Adrenal gland (tissue), 9 donors: ENCODE measurements at regions not wholly inside any gene's neighbourhood (a gene's known extent, or its start where the extent isn't known, plus 50 kb on each side); places are given as distances from the start of the nearest gene placed in this dataset.

ENCODE experiments used
- DNase-seq, 7 donors: peaks; one replicate each; pipeline ENCODE4 v3.0.0-alpha.2; 2019 to 2020
- H3K27ac ChIP-seq, 5 donors: fragments of 200-600 bp; sonication (generic) in 4 of 5; 1 replicate in 3 of 5; 2 replicates in 2 of 5; pipeline versions ENCODE4 v1.5.1 to v1.8.0; 2016 to 2020; ENCODE audit warnings: mild to moderate bottlenecking in 1 of 5
- H3K27me3 ChIP-seq: fragments of 200-600 bp; 2 replicates; pipeline ENCODE4 v1.8.0; 2021
- H3K36me3 ChIP-seq, 2 donors: fragments of 200-600 bp; replicated peaks in 1 of 2; 1 replicate in 1 of 2; 2 replicates in 1 of 2; pipeline versions ENCODE4 v1.5.1 to v1.8.0; 2018 to 2022
- H3K4me1 ChIP-seq, 2 donors: fragments of 200-600 bp; replicated peaks in 1 of 2; 1 replicate in 1 of 2; 2 replicates in 1 of 2; pipeline versions ENCODE4 v1.5.1 to v1.8.0; 2018 to 2021
- H3K4me3 ChIP-seq, 4 donors: fragments of 200-600 bp; sonication (generic) in 3 of 4; one replicate each; pipeline ENCODE4 v1.5.1; 2016 to 2018
- H3K9me3 ChIP-seq, 3 donors: fragments of 200-600 bp; sonication (generic) in 1 of 3; replicated peaks in 1 of 3; 1 replicate in 2 of 3; 2 replicates in 1 of 3; pipeline versions ENCODE4 v1.5.1 to v1.8.0; 2016 to 2021
- POLR2A ChIP-seq, 2 donors: fragments of 450-650 bp; IDR thresholded peaks; one replicate each; pipeline ENCODE4 v1.6.1; 2017; ENCODE audit warnings: antibody characterized with exemption in 2 of 2, mild to moderate bottlenecking in 2 of 2, moderate library complexity in 1 of 2
- WGBS, 4 donors: extraction: QIAGEN DNeasy Blood & Tissue Kit in 2 of 4; methylation state at CpG; one replicate each; pipeline versions ENCODE4 v1.1.5 to v1.1.7; 2013 to 2017; 5-methylcytosine and 5-hydroxymethylcytosine counted together
- intact Hi-C, 2 donors: fragments of 100-400 bp; cut with DNase I; formaldehyde crosslinking; loops; one replicate each; pipeline versions ENCODE4 v1.14.1 to v1.15.0; 2022 to 2023
- TF ChIP-seq, protein P1 (sequence below), 6 experiments: fragments of 450-650 bp in 4 of 6; fragments of 200-600 bp in 2 of 6; sonication (generic) in 1 of 6; IDR thresholded peaks; 1 replicate in 5 of 6; 2 replicates in 1 of 6; pipeline versions ENCODE4 v1.5.1 to v1.8.0; 2016 to 2021; ENCODE audit warnings: antibody characterized with exemption in 6 of 6, mild to moderate bottlenecking in 2 of 6, moderate library complexity in 1 of 6
- donor health status: healthy with polysubstance abuse.
- donor health status: Bipolar disorder and iron deficiency.
- donor health status: DM: yes; HTN: yes; CAD: no.
- donor health status: DM: no; HTN: no; CAD: no.
- donor health status: DM: no; HTN: no; CAD: no.

DNA sequence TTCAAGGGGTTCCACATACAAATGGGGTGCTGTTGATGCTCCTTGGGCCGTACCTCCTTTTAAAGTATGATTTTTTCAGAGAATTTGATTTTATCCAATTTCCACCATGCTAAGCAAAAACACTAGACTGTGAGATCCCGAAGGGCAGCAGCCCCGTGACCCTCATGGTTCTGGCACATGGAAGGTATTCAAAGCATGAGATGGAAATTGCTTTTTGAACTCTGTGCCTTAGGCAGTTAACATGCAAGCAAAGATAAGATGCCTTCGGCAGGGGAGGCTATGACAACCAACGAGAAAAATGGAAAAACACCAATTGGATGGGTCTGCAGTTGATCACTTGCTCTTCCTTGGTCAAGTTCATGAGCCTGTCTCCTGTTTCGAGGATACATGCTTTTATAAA, 120.8 kb upstream of the DIO3 start:
- H3K36me3 ChIP-seq: no peaks in the 10 kb centered on the region
- TF ChIP-seq, protein P1, sequence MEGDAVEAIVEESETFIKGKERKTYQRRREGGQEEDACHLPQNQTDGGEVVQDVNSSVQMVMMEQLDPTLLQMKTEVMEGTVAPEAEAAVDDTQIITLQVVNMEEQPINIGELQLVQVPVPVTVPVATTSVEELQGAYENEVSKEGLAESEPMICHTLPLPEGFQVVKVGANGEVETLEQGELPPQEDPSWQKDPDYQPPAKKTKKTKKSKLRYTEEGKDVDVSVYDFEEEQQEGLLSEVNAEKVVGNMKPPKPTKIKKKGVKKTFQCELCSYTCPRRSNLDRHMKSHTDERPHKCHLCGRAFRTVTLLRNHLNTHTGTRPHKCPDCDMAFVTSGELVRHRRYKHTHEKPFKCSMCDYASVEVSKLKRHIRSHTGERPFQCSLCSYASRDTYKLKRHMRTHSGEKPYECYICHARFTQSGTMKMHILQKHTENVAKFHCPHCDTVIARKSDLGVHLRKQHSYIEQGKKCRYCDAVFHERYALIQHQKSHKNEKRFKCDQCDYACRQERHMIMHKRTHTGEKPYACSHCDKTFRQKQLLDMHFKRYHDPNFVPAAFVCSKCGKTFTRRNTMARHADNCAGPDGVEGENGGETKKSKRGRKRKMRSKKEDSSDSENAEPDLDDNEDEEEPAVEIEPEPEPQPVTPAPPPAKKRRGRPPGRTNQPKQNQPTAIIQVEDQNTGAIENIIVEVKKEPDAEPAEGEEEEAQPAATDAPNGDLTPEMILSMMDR (IDR thresholded peaks at IDR 0.05): no peak
- TF ChIP-seq POLR2A (IDR thresholded peaks at IDR 0.05): no peak
- H3K4me1 ChIP-seq: no peaks in the 10 kb centered on the region
- intact Hi-C loops: no loop called here
- no peaks in the 10 kb centered on the region for H3K27me3 ChIP-seq
- no peaks in the 10 kb centered on the region for H3K9me3 ChIP-seq
- no peak for DNase-seq
- 67 to 78% (median 77%) methylated on average over 6 of the region's 6 CpGs for WGBS, 4 donors
- H3K4me3 ChIP-seq: no peak overlapping the region
- no peak overlapping the region for H3K27ac ChIP-seq

DNA sequence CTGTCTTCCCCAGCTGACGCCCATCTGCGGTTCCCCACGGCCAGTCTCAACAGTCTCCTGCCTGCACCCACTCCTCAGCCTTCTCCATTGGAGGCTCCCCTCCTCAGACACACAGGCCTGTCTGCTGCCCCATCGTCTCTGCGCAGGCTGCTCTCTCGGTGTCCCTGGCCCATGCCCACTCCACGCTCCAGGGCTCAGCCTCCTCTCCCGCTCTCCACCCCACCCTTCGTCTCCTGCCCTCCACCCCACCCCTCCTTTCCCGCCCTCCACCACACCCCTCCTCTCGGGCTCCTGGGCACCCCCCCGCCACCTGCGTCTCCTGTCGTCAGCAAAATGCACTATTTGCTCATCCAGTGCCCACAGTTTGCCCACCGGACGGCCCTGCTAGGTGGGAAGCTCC, 119.6 kb upstream of the DIO3 start:
- Histone ChIP-seq H3K27me3 (no peaks in the 10 kb centered on the region), H3K9me3 (no peaks in the 10 kb centered on the region), H3K4me3 (no peak overlapping the region), H3K27ac (no peak overlapping the region), H3K4me1 (no peaks in the 10 kb centered on the region), H3K36me3 (no peaks in the 10 kb centered on the region)
- WGBS, 4 donors: 90 to 93% (median 92%) methylated on average over 6 to 16 of the region's 16 CpGs
- no peak for TF ChIP-seq POLR2A (IDR thresholded peaks at IDR 0.05)
- TF ChIP-seq, protein P1 (IDR thresholded peaks at IDR 0.05): no peak
- intact Hi-C loops: no loop called here
- no peak for DNase-seq

DNA sequence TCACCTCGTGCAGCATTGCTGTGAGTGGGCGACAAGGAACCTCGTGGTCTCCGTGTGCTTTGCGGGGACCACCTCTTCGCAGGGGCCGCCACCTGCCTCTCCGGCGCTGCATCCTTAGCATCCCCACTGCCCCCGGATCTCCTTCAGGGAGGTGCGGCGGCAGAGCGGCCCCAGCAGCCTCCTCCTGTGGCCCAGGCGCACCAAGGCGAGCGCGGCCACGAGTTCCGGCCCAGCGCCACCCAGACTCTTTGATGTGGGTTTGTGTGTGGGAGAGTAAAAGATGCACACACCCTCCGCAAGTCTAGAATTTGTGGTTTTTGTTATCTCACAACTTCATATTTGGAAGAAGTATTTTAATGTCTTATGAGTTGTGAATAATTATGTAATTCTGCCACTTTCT, 118.8 kb upstream of the DIO3 start:
- TF ChIP-seq POLR2A (IDR thresholded peaks at IDR 0.05): no peak
- TF ChIP-seq, protein P1 (IDR thresholded peaks at IDR 0.05): no peak
- Histone ChIP-seq H3K27ac (no peak overlapping the region), H3K27me3 (no peaks in the 10 kb centered on the region), H3K4me3 (no peak overlapping the region), H3K36me3 (no peaks in the 10 kb centered on the region), H3K4me1 (no peaks in the 10 kb centered on the region), H3K9me3 (no peaks in the 10 kb centered on the region)
- intact Hi-C loops: no loop called here
- 73 to 86% (median 83%) methylated on average over 12 to 21 of the region's 21 CpGs for WGBS, 4 donors
- DNase-seq: no peak

GRCh38 chr14:101444116-101444515, 117.2 kb upstream of the DIO3 start:
- no peak for DNase-seq
- Histone ChIP-seq H3K27me3 (no peaks in the 10 kb centered on the region), H3K27ac (no peak overlapping the region), H3K4me1 (no peaks in the 10 kb centered on the region), H3K9me3 (no peaks in the 10 kb centered on the region), H3K4me3 (no peak overlapping the region), H3K36me3 (no peaks in the 10 kb centered on the region)
- WGBS, 4 donors: 71 to 79% (median 73%) methylated on average over 7 of the region's 7 CpGs
- TF ChIP-seq, protein P1 (IDR thresholded peaks at IDR 0.05): no peak
- TF ChIP-seq POLR2A (IDR thresholded peaks at IDR 0.05): no peak
- intact Hi-C loops: no loop called here
